GM04503 (cell line): ENCODE measurements at regions not wholly inside any gene's neighbourhood (a gene's known extent, or its start where the extent isn't known, plus 50 kb on each side); places are given as distances from the start of the nearest gene placed in this dataset.
"Not testable (repeated sequence)": the region's sequence is repeated elsewhere in the genome, so short reads cannot be mapped to it uniquely, and the experiment has no call there.

ENCODE experiments used
- DNase-seq: peaks from one replicate; pipeline ENCODE4 v3.0.0-alpha.2; 2012; ENCODE audit warnings: low read depth

GRCh38 chr22:25281675-25282345 is 62.4 kb downstream of the CRYBB2 start:
- DNase-seq, result no peak

GRCh38 chr22:25282346-25282670 is 62.9 kb downstream of the CRYBB2 start:
- no peak for DNase-seq

GRCh38 chr22:25282671-25283561 is 63.5 kb downstream of the CRYBB2 start:
- no peak for DNase-seq

GRCh38 chr22:25288481-25288880 is 69.0 kb downstream of the CRYBB2 start:
- not testable (repeated sequence) for DNase-seq

- DNase-seq, result not testable (repeated sequence)
These were observed 82.5 kb downstream of the CRYBB2 start for GRCh38 chr22:25301912-25302311.

- DNase-seq, result not testable (repeated sequence)
These were observed 90.1 kb downstream of the CRYBB2 start for GRCh38 chr22:25309586-25309985.

- DNase-seq, result not testable (repeated sequence)
These were observed 92.5 kb downstream of the CRYBB2 start for GRCh38 chr22:25311924-25312323.

GRCh38 chr22:25318081-25318823 is 98.8 kb downstream of the CRYBB2 start:
- DNase-seq, result no peak

- DNase-seq, result no peak
These were observed 107.7 kb downstream of the CRYBB2 start for GRCh38 chr22:25327018-25327755.

- DNase-seq, result no peak
These were observed 111.6 kb downstream of the CRYBB2 start for GRCh38 chr22:25331050-25331449.

GRCh38 chr22:25331911-25332310 is 112.5 kb downstream of the CRYBB2 start:
- DNase-seq, result not testable (repeated sequence)

- no peak for DNase-seq
These were observed 112.9 kb downstream of the CRYBB2 start for GRCh38 chr22:25332386-25332785.

- no peak for DNase-seq
These were observed 114.7 kb downstream of the CRYBB2 start for GRCh38 chr22:25334162-25334490.

- not testable (repeated sequence) for DNase-seq
These were observed 115.2 kb downstream of the CRYBB2 start for GRCh38 chr22:25334631-25335030.

- DNase-seq, result not testable (repeated sequence)
These were observed 115.8 kb downstream of the CRYBB2 start for GRCh38 chr22:25335276-25335675.

- not testable (repeated sequence) for DNase-seq
These were observed 121.1 kb downstream of the CRYBB2 start for GRCh38 chr22:25340536-25340935.

GRCh38 chr22:25344366-25344765 is 124.9 kb downstream of the CRYBB2 start:
- not testable (repeated sequence) for DNase-seq

- no peak for DNase-seq
These were observed 127.7 kb downstream of the CRYBB2 start for GRCh38 chr22:25346859-25347751.

GRCh38 chr22:25347752-25348102 is 128.3 kb downstream of the CRYBB2 start:
- no peak for DNase-seq

- no peak for DNase-seq
These were observed 129.0 kb downstream of the CRYBB2 start for GRCh38 chr22:25348391-25348790.

GRCh38 chr22:25348996-25349395 is 129.6 kb downstream of the CRYBB2 start:
- DNase-seq, result not testable (repeated sequence)
